GM21367 (cell line): ENCODE measurements at regions not wholly inside any gene's neighbourhood (a gene's known extent, or its start where the extent isn't known, plus 50 kb on each side); places are given as distances from the start of the nearest gene placed in this dataset.

Experiments used
- ATAC-seq: cut with Tn5 transposase; IDR thresholded peaks from one replicate; pipeline ENCODE4 v1.9.1; 2021; ENCODE audit not compliant: unreplicated experiment

- ATAC-seq: no peak
These were observed 63.6 kb downstream of the PCDH7 start for GRCh38 chr4:30783751-30784150.

GRCh38 chr4:30789219-30789671 lies 69.1 kb downstream of the PCDH7 start:
- ATAC-seq: no peak

GRCh38 chr4:30790123-30790522 lies 70.0 kb downstream of the PCDH7 start:
- no peak for ATAC-seq

GRCh38 chr4:30790998-30791397 lies 70.8 kb downstream of the PCDH7 start:
- ATAC-seq: no peak

- ATAC-seq: no peak
These were observed 72.4 kb downstream of the PCDH7 start for GRCh38 chr4:30792601-30793000.

GRCh38 chr4:30801876-30802275 lies 81.7 kb downstream of the PCDH7 start:
- no peak for ATAC-seq

- ATAC-seq: no peak
These were observed 82.6 kb downstream of the PCDH7 start for GRCh38 chr4:30802622-30803323.

GRCh38 chr4:30808276-30808675 lies 88.1 kb downstream of the PCDH7 start:
- no peak for ATAC-seq

- ATAC-seq: no peak
These were observed 91.1 kb downstream of the PCDH7 start for GRCh38 chr4:30811296-30811695.

- ATAC-seq: no peak
These were observed 95.5 kb downstream of the PCDH7 start for GRCh38 chr4:30815685-30816084.

- no peak for ATAC-seq
These were observed 97.3 kb downstream of the PCDH7 start for GRCh38 chr4:30817447-30817846.

GRCh38 chr4:30818541-30818940 lies 98.4 kb downstream of the PCDH7 start:
- ATAC-seq: no peak

- no peak for ATAC-seq
These were observed 101.1 kb downstream of the PCDH7 start for GRCh38 chr4:30821275-30821674.

GRCh38 chr4:30821859-30822612 lies 101.9 kb downstream of the PCDH7 start:
- ATAC-seq: no peak

GRCh38 chr4:30822911-30823551 lies 102.9 kb downstream of the PCDH7 start:
- ATAC-seq: no peak

- ATAC-seq: no peak
These were observed 105.0 kb downstream of the PCDH7 start for GRCh38 chr4:30825008-30825770.

GRCh38 chr4:30828264-30828926 lies 108.2 kb downstream of the PCDH7 start:
- no peak for ATAC-seq

GRCh38 chr4:30832639-30833038 lies 112.5 kb downstream of the PCDH7 start:
- no peak for ATAC-seq

- no peak for ATAC-seq
These were observed 113.0 kb downstream of the PCDH7 start for GRCh38 chr4:30833206-30833605.

- ATAC-seq: no peak
These were observed 114.9 kb downstream of the PCDH7 start for GRCh38 chr4:30835044-30835443.

GRCh38 chr4:30836231-30836630 lies 116.1 kb downstream of the PCDH7 start:
- ATAC-seq: no peak
